Stomach (tissue), 8 donors: ENCODE measurements at regions not wholly inside any gene's neighbourhood (a gene's known extent, or its start where the extent isn't known, plus 50 kb on each side); places are given as distances from the start of the nearest gene placed in this dataset.

Source experiments
- DNase-seq, 2 donors: peaks; one replicate each; pipeline versions ENCODE4 v3.0.0 to v3.0.0-alpha.2; 2013 to 2019
- H3K27ac ChIP-seq, 5 donors: fragments of 200-600 bp in 4 of 5; sonication (generic) in 4 of 5; one replicate each; pipeline ENCODE4 v1.5.1; 2013 to 2019; ENCODE audit warnings: mild to moderate bottlenecking in 1 of 5, moderate library complexity in 1 of 5
- H3K27me3 ChIP-seq, 3 donors: fragments of 200-600 bp; sonication (generic); one replicate each; pipeline ENCODE4 v1.5.1; 2017 to 2019; ENCODE audit warnings: mixed run types in 1 of 3
- H3K36me3 ChIP-seq, 4 donors: fragments of 200-600 bp; sonication (generic); 1 replicate in 3 of 4; 2 replicates in 1 of 4; pipeline ENCODE4 v1.5.1; 2016 to 2019
- H3K4me1 ChIP-seq, 4 donors: fragments of 200-600 bp; sonication (generic); one replicate each; pipeline ENCODE4 v1.5.1; 2016 to 2019
- H3K4me3 ChIP-seq, 4 donors: fragments of 200-600 bp; sonication (generic) in 3 of 4; one replicate each; pipeline ENCODE4 v1.5.1; 2016 to 2019; ENCODE audit warnings: mild to moderate bottlenecking in 1 of 4
- H3K9me3 ChIP-seq, 4 donors: fragments of 200-600 bp; sonication (generic); one replicate each; pipeline ENCODE4 v1.5.1; 2016 to 2019
- EP300 ChIP-seq: sonication (generic); formaldehyde crosslinking; IDR thresholded peaks from one replicate; pipeline ENCODE4 v1.6.1; 2017; ENCODE audit warnings: antibody characterized with exemption
- POLR2A ChIP-seq, 4 donors: fragments of 450-650 bp; IDR thresholded peaks; one replicate each; pipeline ENCODE4 v1.6.1; 2016; ENCODE audit warnings: antibody characterized with exemption in 4 of 4, control low read depth in 2 of 4, mild to moderate bottlenecking in 1 of 4, moderate library complexity in 1 of 4
- POLR2AphosphoS5 ChIP-seq, 3 donors: sonication (generic); formaldehyde crosslinking; IDR thresholded peaks; one replicate each; pipeline ENCODE4 v1.6.1; 2016; ENCODE audit warnings: antibody characterized with exemption in 3 of 3
- WGBS, 5 donors: extraction: QIAGEN DNeasy Blood & Tissue Kit in 3 of 5; methylation state at CpG; one replicate each; pipeline versions ENCODE4 v1.1.5 to v1.1.7; 2013 to 2018; 5-methylcytosine and 5-hydroxymethylcytosine counted together
- intact Hi-C: fragments of 100-400 bp; cut with DNase I; formaldehyde crosslinking; loops from one replicate; pipeline ENCODE4 v1.15.1; 2023; ENCODE audit warnings: low total_unique reads
- TF ChIP-seq, protein P1 (sequence below), 7 experiments: fragments of 450-650 bp in 4 of 7; fragments of 200-600 bp in 3 of 7; sonication (generic) in 3 of 7; IDR thresholded peaks; one replicate each; pipeline ENCODE4 v1.5.1; 2016 to 2019; ENCODE audit warnings: antibody characterized with exemption in 7 of 7, control low read depth in 2 of 7, mild to moderate bottlenecking in 1 of 7
- donor health status: healthy with polysubstance abuse.
- donor health status: Bipolar disorder and iron deficiency.
- donor health status: healthy.

DNA sequence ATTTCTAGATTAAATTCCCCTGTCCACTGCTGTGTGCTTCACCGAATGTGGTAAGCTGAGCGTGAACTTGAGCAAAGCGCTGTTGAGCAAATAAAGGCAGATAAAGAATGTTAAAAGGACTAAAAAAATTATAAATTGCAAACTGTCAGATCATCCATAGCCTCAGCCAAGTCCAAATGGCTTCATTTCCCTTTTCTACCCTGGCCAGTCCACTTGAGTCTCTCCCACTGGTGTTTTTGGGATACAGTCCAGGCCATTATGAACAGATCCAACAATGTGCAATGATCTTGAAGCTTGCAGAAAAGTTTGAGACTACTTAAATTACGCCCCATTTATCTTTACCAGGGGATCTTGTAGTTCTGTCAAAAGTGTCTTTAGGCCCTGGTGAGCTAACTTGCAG lies 254.6 kb upstream of the PIK3C3 start:
- no peaks in the 10 kb centered on the region for H3K9me3 ChIP-seq
- DNase-seq: peak in 1 of 2 donors; percentile 54
- H3K27ac ChIP-seq: no peak overlapping the region
- TF ChIP-seq, protein P1, sequence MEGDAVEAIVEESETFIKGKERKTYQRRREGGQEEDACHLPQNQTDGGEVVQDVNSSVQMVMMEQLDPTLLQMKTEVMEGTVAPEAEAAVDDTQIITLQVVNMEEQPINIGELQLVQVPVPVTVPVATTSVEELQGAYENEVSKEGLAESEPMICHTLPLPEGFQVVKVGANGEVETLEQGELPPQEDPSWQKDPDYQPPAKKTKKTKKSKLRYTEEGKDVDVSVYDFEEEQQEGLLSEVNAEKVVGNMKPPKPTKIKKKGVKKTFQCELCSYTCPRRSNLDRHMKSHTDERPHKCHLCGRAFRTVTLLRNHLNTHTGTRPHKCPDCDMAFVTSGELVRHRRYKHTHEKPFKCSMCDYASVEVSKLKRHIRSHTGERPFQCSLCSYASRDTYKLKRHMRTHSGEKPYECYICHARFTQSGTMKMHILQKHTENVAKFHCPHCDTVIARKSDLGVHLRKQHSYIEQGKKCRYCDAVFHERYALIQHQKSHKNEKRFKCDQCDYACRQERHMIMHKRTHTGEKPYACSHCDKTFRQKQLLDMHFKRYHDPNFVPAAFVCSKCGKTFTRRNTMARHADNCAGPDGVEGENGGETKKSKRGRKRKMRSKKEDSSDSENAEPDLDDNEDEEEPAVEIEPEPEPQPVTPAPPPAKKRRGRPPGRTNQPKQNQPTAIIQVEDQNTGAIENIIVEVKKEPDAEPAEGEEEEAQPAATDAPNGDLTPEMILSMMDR (IDR thresholded peaks at IDR 0.05): no peak
- no peak for TF ChIP-seq POLR2AphosphoS5 (IDR thresholded peaks at IDR 0.05)
- 60 to 85% (median 72%) methylated on average over 4 of the region's 4 CpGs for WGBS, 5 donors
- no peaks in the 10 kb centered on the region for H3K36me3 ChIP-seq
- H3K4me3 ChIP-seq: no peak overlapping the region
- H3K4me1 ChIP-seq: no peaks in the 10 kb centered on the region
- H3K27me3 ChIP-seq: no peaks in the 10 kb centered on the region
- intact Hi-C loops: no loop called here

DNA sequence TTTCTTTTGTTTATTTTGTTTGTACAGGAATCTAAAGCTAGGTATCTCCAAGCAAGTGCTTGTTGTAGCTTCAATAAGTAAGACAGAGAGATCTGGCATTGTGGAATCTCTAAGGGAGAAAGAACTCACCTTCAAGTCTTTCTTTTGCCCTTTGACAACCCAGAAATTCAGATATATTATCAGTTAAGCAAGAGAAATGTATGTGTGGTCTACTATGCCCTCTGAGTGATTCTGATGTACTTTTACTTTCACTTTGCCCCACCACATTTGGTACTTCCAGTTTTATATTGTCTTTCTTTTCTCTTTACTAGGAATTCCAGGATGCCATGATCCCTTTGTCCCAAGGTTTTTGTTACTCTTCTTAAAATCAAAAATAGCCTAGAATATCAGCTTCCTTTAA lies 259.6 kb upstream of the PIK3C3 start:
- TF ChIP-seq POLR2AphosphoS5 (IDR thresholded peaks at IDR 0.05): no peak
- no peak for TF ChIP-seq POLR2A (IDR thresholded peaks at IDR 0.05)
- no peak for TF ChIP-seq EP300
- TF ChIP-seq, protein P1 (IDR thresholded peaks at IDR 0.05): no peak
- DNase-seq: no peak
- Histone ChIP-seq H3K27ac (no peak overlapping the region), H3K4me1 (no peaks in the 10 kb centered on the region), H3K27me3 (no peaks in the 10 kb centered on the region), H3K9me3 (no peaks in the 10 kb centered on the region), H3K4me3 (no peak overlapping the region), H3K36me3 (no peaks in the 10 kb centered on the region)
- intact Hi-C loops: no loop called here

DNA sequence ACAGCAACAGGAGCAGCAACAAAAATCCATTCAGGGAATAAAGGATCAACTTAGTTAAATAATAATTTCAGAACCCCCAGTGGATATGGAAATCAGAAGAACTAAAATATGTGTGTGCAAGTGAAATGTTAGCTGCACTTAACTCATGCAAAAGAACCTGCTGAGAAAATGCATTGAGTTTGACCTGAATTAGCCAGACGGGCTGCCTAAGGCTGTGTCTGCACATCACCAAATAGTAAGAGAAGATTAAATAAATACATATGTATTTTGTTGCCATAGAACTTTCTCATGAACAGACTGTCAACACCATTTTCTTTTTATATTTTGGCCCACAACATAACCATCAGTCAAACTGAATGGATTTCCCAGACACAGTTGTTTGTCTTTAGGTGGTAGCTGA lies 262.0 kb upstream of the PIK3C3 start:
- intact Hi-C loops: no loop called here
- 65 to 83% (median 69%) methylated on average over 1 of the region's 1 CpG for WGBS, 5 donors
- DNase-seq: no peak
- no peaks in the 10 kb centered on the region for H3K9me3 ChIP-seq
- no peak overlapping the region for H3K4me3 ChIP-seq
- no peak for TF ChIP-seq POLR2A (IDR thresholded peaks at IDR 0.05)
- TF ChIP-seq POLR2AphosphoS5 (IDR thresholded peaks at IDR 0.05): no peak
- TF ChIP-seq, protein P1 (IDR thresholded peaks at IDR 0.05): no peak
- no peak for TF ChIP-seq EP300
- no peaks in the 10 kb centered on the region for H3K27me3 ChIP-seq
- no peaks in the 10 kb centered on the region for H3K36me3 ChIP-seq
- no peak overlapping the region for H3K27ac ChIP-seq
- no peaks in the 10 kb centered on the region for H3K4me1 ChIP-seq

DNA sequence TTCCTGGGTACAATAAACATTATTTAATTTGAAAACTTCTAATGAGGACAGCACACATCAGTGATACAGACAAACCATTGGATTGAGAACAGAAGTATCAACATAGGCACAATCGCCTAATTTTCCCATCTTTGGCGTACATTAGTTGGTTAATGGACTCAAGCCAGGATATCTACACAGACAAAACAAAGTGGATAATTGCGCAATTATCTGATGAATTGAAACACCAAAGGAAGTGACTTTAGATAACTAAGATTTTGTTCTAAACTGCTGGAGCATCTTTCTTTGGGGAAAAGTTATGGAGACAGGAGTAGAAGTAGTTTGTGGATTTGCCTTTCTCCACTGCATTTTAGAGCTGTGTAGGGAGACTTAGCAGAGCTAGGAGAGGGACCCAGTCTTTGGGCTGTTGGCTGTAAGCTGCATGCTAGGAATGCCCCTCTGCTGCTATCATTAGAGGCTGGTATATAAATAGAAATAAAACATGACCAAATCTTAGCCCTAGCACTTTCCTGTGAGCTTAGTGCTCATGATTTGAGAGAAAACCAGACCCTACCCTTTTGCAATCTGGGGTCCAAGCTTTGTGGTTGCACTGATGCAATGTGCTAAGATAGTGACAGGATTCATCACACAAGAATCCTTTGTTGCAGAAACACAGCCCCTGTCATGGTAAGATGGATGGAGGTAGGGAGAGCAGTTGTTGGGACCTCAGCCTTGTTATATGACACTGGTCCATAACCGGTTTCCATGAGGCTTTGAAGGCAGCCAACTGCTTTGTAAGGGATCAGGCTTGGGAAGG lies 264.5 kb upstream of the PIK3C3 start:
- 70 to 81% (median 80%) methylated on average over 4 of the region's 4 CpGs for WGBS, 5 donors
- no peaks in the 10 kb centered on the region for H3K36me3 ChIP-seq
- no peaks in the 10 kb centered on the region for H3K4me1 ChIP-seq
- no peak for TF ChIP-seq EP300
- TF ChIP-seq, protein P1 (IDR thresholded peaks at IDR 0.05): no peak
- no peak for TF ChIP-seq POLR2AphosphoS5 (IDR thresholded peaks at IDR 0.05)
- no peak for TF ChIP-seq POLR2A (IDR thresholded peaks at IDR 0.05)
- H3K27ac ChIP-seq: no peak overlapping the region
- no peak for DNase-seq
- H3K9me3 ChIP-seq: no peaks in the 10 kb centered on the region
- intact Hi-C loops: no loop called here
- H3K4me3 ChIP-seq: no peak overlapping the region
- H3K27me3 ChIP-seq: no peaks in the 10 kb centered on the region
